GM21737 (cell line): ENCODE measurements at regions not wholly inside any gene's neighbourhood (a gene's known extent, or its start where the extent isn't known, plus 50 kb on each side); places are given as distances from the start of the nearest gene placed in this dataset.

ENCODE experiments used
- ATAC-seq: cut with Tn5 transposase; IDR thresholded peaks from one replicate; pipeline ENCODE4 v1.9.1; 2021; ENCODE audit warnings: mild to moderate bottlenecking, moderate library complexity; ENCODE audit not compliant: unreplicated experiment

DNA sequence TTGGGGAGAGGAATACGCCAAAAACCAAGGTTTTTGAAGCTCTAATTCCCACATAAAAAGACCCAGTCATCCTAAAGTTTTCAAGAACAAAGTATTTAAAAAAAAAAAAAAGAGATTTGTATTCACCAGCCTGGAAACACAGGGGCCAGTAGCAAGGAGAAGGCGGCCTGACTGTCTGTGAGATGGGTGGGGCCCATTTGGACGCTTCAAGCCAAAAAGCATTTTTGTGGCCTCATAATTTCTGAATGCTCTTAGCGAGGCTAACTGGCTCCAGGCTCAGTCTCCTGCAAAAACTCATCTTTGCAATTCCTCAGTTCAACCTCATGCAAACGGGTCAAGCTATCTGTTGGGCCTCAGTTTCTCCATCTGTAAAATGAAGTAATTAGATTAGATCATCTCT, 514.1 kb downstream of the MED13L start:
- ATAC-seq = no peak

GRCh38 chr12:115762936-115763335, 514.6 kb downstream of the MED13L start:
- ATAC-seq = no peak

DNA sequence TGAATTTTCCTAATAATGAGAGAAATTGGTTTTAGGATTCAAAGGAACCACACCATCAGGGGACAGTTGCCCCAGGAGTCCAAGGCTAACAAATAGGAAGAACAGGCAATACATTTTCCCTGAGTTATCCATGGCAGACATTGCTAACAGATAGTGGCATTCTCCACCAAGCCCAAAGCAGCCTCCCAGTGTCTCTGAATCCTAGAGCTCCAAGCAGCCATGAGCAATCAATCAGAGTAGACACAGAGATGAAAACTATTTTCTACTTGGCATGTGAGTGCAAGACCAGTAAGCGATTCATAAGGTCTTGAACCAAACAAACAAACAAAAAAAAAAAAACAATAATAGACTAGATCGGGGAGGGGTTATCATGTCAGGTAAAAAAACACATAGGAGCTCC, 515.7 kb downstream of the MED13L start:
- no peak for ATAC-seq

- ATAC-seq = no peak
Measured at GRCh38 chr12:115760231-115760630, 517.3 kb downstream of the MED13L start.

DNA sequence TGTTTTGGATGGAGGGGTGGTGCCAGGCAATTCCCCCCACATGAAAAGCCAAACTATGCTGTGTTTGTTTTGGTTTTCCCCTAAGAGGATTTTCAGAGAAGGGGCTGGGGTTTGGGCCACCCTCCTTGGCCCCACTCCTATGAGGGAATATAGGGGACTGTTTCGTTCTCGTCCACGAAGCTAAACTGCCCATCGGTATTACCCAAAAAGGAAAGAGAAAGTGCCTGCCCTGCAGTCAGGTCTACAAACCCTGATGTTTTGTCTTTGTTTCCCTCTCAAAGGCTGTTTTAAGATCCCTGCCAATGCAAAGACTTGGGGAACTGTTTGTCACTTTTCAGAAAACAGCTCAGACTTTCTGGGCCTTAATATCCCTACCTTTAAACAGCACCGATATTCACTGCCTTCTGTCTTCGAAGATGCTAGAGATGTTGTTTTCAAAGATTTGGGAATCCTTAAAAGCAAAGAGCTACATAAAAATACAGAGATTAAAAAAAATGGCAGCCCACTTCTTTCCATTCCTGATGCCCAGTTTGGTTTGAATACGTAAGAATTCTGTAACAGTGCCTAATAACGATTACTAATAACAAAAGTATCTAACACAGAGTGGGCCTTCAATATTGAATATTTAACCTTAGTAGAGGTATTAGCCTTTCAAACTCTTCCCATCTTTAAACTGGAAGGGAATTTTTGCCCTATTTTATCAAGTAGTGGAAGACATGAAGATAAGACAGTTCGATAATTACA, 518.4 kb downstream of the MED13L start:
- no peak for ATAC-seq

- ATAC-seq = no peak
Measured at GRCh38 chr12:115758183-115758582, 519.3 kb downstream of the MED13L start.

DNA sequence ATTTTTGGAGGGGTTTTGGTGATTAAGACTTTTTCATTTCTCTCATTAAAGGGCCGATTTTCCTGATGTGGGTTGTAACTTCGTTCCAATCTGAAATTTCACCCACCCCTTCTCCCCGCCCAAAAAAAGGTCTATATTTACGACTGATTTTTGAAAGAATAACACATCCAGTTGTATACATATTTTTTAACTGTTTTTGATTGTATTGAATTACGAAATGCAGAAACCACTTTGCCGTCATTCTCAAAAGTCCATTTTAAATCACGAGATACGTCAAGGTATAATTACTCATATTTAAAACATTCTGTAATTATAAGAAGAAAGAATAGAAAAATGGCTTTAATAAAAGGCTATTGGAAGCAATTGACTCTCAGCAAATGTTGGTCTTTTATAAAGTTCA, 520.7 kb downstream of the MED13L start:
- ATAC-seq = no peak

DNA sequence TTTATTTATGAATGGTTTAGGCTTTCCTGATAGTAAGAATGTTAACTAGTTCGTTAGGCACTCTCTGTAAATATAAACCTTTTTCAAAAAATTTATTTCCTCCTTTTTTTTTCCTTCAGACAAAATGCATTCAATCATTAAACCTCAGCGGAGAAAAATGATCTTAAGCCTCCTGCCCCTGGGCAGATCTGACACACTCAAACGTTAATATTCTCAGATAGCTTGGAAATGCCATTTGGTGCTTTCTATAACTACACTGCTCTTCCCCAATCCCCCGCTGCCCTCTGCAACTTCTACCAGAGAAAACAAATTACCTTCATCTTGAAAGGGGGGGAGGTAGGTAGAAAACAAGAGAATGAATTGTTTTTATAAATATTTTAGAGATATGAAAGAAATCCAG, 521.2 kb downstream of the MED13L start:
- ATAC-seq = no peak

DNA sequence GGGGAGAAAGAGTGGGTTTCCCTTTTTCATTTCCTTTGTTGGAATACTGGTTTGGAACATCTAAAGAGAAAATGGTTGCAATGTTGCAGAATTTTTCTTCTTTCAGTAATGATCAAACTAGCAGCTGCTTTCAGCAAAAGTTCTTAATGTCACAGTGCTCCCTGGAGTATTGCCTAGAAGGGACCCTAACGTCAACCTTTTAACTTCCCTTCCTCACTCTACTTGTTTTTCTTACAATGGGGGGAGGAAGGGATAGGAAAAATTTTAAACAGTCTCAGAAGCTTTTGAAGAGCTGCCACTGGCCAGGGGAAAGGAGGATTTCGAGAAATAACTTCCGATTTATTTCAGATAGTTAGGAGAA, 521.8 kb downstream of the MED13L start:
- ATAC-seq = no peak

DNA sequence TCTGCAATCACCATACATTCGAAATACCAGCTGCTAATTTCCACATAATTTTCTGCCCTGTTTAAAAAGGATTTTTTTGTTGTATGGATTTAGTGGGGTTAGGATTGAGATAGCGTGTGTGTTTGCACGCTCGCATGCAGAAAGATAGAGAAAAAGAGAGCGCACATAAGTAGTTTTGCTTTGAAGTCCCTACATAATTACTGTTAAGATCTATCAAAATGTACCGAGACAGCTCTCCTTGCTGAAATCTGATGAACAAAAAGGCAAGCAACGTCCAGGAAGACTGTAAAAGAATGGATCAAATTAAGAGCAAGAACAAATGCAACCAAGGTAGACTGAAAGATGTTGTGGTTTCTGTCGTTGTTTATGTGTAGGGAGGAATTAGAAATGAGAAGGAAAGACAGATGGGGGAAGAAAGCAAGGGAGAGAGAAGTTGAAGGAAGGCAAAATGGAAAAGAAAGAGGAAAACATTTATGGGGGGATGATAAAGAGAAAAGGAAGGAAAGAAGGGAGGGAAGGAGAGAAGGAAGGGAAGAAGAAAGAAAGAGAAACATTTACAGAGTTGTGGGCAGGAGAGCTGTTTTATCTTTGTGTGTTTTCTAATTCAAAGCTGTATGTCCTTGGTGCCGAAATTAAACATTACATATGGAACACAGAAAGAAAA, 522.3 kb downstream of the MED13L start:
- ATAC-seq = no peak

DNA sequence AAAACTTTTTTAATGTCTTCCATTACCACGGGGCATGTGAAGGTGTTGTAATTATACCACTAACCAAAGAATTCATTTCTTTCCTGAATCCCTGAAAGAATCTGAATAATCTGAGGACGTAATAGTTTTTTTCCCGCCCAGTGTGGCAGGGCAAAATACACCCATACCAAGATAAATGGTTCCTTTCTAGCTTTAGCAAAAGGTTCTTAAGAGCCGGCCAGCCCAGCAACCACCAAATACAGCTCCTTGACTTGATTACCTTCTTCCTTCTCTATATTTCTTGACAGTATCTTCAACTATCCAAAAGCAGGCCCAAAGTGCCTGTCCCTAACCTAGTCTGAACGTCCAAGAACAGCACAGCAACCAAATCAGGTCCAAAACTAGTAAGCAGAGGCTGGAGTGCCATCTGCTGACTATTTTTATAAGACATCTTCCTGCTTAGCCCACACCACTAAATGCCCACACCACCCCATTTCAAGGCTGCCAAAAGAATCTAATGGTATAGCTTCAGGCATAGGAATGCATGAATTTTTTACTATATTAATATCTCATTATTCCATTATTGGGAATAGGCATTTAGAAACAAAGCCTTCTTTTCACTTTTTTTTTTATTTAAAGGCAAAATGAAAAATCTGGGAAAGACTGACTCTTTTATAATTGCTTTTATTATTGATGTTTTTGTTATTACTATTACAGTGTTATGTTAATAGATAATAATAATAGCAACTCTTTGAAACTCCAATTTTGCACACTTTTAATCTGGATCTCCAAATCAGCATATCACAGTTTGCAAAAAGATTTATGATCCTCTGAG, 524.4 kb downstream of the MED13L start:
- no peak for ATAC-seq

GRCh38 chr12:115752156-115752555, 525.3 kb downstream of the MED13L start:
- ATAC-seq = no peak

- no peak for ATAC-seq
Measured at GRCh38 chr12:115750340-115750739, 527.2 kb downstream of the MED13L start.

GRCh38 chr12:115749071-115749841, 528.2 kb downstream of the MED13L start:
- no peak for ATAC-seq

DNA sequence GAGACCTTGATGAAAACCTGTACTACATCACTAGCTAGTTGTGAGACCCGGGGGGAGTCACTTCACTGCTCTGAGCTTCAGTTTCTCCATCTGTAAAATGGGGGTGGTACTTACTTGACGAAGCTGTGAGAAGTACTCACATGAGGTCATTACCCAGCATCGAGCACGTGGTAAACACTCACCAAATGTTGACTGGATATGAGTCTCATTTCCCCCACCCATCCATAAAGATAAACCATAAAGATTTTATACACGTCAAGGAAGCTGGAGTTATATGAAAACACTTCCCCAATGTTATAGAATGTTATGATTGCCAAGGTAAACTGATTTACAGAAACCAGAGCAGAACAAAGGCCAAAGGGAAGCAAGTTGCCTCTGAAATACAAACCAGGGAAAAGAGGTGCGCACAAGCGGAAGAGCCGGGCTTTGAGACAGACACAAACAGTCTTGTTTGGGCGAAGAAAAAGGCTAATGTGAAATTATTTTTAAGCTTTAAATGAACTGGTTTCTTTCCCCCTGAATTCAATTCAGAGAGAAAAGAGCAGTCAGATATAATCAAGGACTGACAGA, 536.8 kb downstream of the MED13L start:
- ATAC-seq = no peak

- no peak for ATAC-seq
Measured at GRCh38 chr12:115737895-115738294, 539.6 kb downstream of the MED13L start.

DNA sequence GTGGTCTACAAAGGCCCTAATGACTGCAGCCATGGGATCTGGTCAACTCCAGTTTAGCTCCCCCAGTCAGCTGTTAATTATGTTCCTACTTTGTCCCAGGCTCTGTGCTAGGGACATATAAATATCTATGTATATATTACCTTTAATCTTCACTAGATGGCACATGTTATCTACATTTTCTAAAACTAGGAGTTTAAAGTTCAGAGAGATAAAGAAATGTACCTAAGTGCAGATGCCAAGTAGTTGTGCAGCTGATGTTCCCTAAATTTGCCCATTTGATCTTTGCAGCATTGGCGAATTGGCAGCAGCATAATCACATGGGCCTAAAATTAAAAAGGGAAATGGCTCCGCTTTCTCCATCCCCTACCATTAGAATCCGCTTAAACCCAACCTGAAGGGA, 541.1 kb downstream of the MED13L start:
- ATAC-seq = no peak

GRCh38 chr12:115730975-115731541, 546.4 kb downstream of the MED13L start:
- no peak for ATAC-seq

DNA sequence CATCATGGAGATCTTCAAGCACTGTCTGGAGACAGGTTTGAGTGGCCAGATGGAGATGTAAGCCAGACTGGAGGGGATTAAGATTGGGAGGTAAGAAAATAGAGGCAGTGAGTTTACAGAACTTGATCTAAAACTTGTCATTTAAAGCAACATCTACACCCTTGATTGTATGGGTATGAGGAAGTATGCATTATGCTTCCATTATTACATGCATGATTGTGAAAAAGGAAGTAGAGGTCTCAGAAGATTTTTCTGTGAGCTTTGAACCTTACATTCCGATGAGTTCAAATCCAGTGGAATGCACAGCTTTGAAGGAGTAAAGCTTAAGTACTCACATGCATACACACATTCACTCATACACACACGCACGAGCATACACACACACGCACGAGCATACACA, 550.8 kb downstream of the MED13L start:
- no peak for ATAC-seq

- no peak for ATAC-seq
Measured at GRCh38 chr12:115722181-115722580, 555.3 kb downstream of the MED13L start.
